Endothelial cell of umbilical vein (primary cell): ENCODE measurements at regions not wholly inside any gene's neighbourhood (a gene's known extent, or its start where the extent isn't known, plus 50 kb on each side); places are given as distances from the start of the nearest gene placed in this dataset.

Experiments used
- EZH2 ChIP-seq: IDR thresholded peaks from 2 replicates; pipeline ENCODE4 v1.6.1; 2012; ENCODE audit warnings: borderline replicate concordance, low read depth, mild to moderate bottlenecking, moderate library complexity, low read length, inconsistent platforms; ENCODE audit not compliant: severe bottlenecking
- GATA2 ChIP-seq: IDR thresholded peaks from 2 replicates; pipeline ENCODE4 v1.7.0; 2011; ENCODE audit warnings: low read depth, mild to moderate bottlenecking, moderate library complexity, mixed read lengths, low read length; ENCODE audit not compliant: insufficient read length, insufficient read depth
- MYC ChIP-seq: IDR thresholded peaks from one replicate; pipeline ENCODE4 v1.6.1; 2011; ENCODE audit warnings: mild to moderate bottlenecking, low read depth, low read length
- POLR2A ChIP-seq: IDR thresholded peaks from 2 replicates; pipeline ENCODE4 v1.6.1; 2012; ENCODE audit warnings: low read depth, mild to moderate bottlenecking, control low read depth, low read length
- POLR2AphosphoS5 ChIP-seq: IDR thresholded peaks from 2 replicates; pipeline ENCODE4 v1.6.1; 2012; ENCODE audit warnings: low read depth, mild to moderate bottlenecking, control low read depth, low read length, moderate library complexity; ENCODE audit not compliant: insufficient read depth
- TF ChIP-seq, protein P1 (sequence below), 2 donors: IDR thresholded peaks; 1 replicate in 1 of 2; 2 replicates in 1 of 2; pipeline ENCODE4 v1.5.1; 2011; ENCODE audit warnings: low read length in 2 of 2, mild to moderate bottlenecking in 2 of 2, moderate library complexity in 2 of 2, control low read depth in 1 of 2, inconsistent platforms in 1 of 2, low read depth in 1 of 2; ENCODE audit not compliant: insufficient read depth in 1 of 2; ENCODE audit errors: extremely low read depth in 1 of 2
- TF ChIP-seq, protein P2 (sequence below): IDR thresholded peaks from 2 replicates; pipeline ENCODE4 v1.6.1; 2011; ENCODE audit not compliant: insufficient read depth, insufficient read length

DNA sequence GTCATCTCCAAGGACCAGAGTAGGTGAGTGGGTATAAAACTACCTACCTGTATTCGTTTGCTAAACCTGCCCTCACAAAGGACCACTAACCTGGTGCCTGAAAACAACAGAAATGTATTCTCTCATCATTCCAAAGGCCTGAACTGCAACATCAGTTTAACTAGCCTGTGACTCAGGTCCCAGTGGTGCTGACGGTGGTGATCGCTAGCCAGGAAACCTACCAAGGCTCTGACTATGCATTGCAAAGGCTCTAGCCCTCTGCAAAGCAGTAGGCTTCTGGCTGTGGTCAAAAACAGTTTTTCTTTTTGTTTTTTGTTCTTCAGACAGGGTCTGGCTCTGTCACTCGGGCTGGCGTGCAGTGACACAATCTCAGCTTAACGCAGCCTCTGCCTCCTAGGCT lies 107.5 kb downstream of the NPTX2 start:
- TF ChIP-seq EZH2 (no peak), POLR2AphosphoS5 (no peak), POLR2A (no peak), MYC (no peak), GATA2 (no peak)
- TF ChIP-seq, protein P1, sequence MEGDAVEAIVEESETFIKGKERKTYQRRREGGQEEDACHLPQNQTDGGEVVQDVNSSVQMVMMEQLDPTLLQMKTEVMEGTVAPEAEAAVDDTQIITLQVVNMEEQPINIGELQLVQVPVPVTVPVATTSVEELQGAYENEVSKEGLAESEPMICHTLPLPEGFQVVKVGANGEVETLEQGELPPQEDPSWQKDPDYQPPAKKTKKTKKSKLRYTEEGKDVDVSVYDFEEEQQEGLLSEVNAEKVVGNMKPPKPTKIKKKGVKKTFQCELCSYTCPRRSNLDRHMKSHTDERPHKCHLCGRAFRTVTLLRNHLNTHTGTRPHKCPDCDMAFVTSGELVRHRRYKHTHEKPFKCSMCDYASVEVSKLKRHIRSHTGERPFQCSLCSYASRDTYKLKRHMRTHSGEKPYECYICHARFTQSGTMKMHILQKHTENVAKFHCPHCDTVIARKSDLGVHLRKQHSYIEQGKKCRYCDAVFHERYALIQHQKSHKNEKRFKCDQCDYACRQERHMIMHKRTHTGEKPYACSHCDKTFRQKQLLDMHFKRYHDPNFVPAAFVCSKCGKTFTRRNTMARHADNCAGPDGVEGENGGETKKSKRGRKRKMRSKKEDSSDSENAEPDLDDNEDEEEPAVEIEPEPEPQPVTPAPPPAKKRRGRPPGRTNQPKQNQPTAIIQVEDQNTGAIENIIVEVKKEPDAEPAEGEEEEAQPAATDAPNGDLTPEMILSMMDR (IDR thresholded peaks at IDR 0.05; ENCODE audit: extremely low read depth in 1 of 2, insufficient read depth in 1 of 2, low read depth in 1 of 2, low read length in 2 of 2): no peak
- TF ChIP-seq, protein P2, sequence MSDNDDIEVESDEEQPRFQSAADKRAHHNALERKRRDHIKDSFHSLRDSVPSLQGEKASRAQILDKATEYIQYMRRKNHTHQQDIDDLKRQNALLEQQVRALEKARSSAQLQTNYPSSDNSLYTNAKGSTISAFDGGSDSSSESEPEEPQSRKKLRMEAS: no peak
